ENCODE measurements at regions not wholly inside any gene's neighbourhood (a gene's known extent, or its start where the extent isn't known, plus 50 kb on each side); places are given as distances from the start of the nearest gene placed in this dataset.

GRCh38 chr1:9179463-9180110 is 50.7 kb upstream of the GPR157 start:
- DNase-seq (ENCODE audit: low read depth in 2 of 3, low spot score in 2 of 3): no peak

DNA sequence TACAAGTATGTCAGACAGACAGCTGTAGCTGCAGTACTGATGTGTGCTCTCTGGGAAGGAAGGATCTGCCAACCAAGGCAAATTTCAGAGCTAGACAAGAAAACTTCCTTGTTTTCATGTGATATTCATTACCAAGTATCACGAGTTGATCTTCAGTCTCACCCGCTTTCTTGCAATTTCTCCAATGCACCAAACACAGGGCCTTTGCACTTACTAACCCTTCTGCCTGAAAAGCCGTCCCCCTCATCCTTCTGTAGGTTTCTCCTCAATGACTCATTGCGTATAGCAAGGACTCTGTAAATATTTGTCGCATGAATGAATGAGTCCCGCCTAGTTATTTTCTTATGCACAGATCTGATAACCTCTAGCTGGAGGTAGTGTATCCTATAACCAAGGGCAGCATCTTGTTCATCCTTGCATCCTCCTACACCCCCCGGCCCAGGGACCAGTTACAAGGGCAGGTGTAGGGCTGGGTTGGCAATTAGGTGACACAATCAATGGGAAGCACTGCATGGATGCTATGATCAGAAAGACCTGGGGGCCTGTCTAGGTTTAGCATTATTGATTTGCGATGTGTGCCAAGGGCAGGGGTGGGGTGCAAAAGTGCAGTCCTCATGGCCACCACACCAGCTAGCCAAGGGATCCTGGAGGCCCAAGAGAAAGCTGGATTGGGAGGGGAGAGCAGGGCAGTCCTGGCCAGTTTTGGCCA is 51.4 kb upstream of the GPR157 start:
- DNase-seq (ENCODE audit: low read depth in 2 of 3, low spot score in 2 of 3): no peak

DNA sequence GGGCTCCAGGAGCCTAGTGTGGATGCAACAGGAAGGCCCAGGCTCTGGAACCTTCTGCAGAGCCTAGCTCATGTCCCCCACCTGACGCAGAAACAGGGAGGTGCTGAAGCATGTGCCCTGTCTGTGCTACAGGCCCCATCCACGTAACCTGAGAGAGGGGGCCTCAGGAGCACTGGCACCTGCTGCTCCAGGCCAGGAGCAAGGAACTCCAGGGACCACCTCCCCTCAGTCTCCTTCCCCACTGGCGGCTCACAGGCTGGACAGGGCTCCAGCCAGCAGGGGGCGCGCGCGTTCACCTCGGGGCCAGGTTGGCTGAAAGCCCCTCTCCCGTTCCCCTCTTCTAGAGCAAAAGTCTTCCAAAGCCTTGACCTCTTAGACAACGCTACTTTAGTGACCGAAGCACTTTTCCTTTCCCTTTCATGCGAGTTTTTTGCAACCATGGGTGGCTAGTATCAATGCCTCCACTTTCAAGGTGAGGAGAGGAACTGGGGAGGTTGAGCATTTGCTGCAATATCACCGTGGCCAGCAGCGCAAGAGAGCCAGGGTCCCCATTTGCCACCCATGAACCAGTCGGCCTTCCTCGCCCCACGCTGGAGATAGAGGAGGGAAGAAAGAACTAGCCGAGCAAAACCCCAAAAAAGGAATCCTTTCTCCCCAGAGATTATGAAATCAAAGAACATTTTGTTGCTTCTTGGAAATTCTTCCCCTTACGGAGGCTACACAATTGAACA is 52.4 kb upstream of the GPR157 start:
- peak; percentile 47 to 73 (median 54) for DNase-seq (ENCODE audit: low read depth in 2 of 3, low spot score in 2 of 3)

- no peak for DNase-seq (ENCODE audit: low read depth in 2 of 3, low spot score in 2 of 3)
These were observed 52.4 kb upstream of the H6PD start for GRCh38 chr1:9181990-9182783.

GRCh38 chr1:9182784-9183257 is 51.8 kb upstream of the H6PD start:
- DNase-seq (ENCODE audit: low read depth in 2 of 3, low spot score in 2 of 3): no peak

- DNase-seq (ENCODE audit: low read depth in 2 of 3, low spot score in 2 of 3): no peak
These were observed 51.1 kb upstream of the H6PD start for GRCh38 chr1:9183441-9183840.

GRCh38 chr1:9183898-9184297 is 50.7 kb upstream of the H6PD start:
- no peak for DNase-seq (ENCODE audit: low read depth in 2 of 3, low spot score in 2 of 3)

DNA sequence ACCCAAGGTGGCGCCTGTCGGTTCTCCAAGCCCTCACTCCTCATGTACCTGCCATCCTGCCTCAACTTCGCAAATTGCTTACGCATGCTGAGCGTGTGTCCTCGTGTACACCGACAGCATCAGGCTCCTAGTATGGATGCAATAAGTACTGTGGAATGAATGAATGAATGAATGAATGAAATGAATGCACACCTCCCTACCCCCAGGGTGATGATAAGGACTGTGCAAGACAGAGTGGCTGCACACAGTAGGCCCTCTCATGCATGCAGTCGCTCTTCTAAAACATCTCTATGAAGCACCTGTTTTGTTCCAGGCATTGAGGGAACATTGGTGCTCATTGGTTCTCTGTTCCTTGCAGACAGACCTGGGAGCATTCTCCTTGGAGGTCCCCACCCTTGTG is 49.8 kb upstream of the H6PD start:
- DNase-seq (ENCODE audit: low read depth in 2 of 3, low spot score in 2 of 3): no peak
